Esophagus squamous epithelium (tissue), 5 donors: ENCODE measurements at regions not wholly inside any gene's neighbourhood (a gene's known extent, or its start where the extent isn't known, plus 50 kb on each side); places are given as distances from the start of the nearest gene placed in this dataset.
"Not testable (repeated sequence)": the region's sequence is repeated elsewhere in the genome, so short reads cannot be mapped to it uniquely, and the experiment has no call there.

ENCODE experiments used
- DNase-seq: peaks from one replicate; lab custom pipeline; 2025; lab: John Stamatoyannopoulos, UW
- H3K27ac ChIP-seq, 4 donors: fragments of 200-600 bp; sonication (generic); one replicate each; pipeline ENCODE4 v1.5.1; 2016 to 2019; ENCODE audit warnings: mild to moderate bottlenecking in 1 of 4
- H3K27me3 ChIP-seq, 4 donors: fragments of 200-600 bp; sonication (generic); 1 replicate in 3 of 4; 2 replicates in 1 of 4; pipeline versions ENCODE4 v1.5.1 to v1.6.0; 2017 to 2021; ENCODE audit warnings: antibody characterized with exemption in 1 of 4
- H3K36me3 ChIP-seq, 3 donors: fragments of 200-600 bp; sonication (generic); one replicate each; pipeline ENCODE4 v1.5.1; 2016 to 2019
- H3K4me1 ChIP-seq, 3 donors: fragments of 200-600 bp; sonication (generic); one replicate each; pipeline ENCODE4 v1.5.1; 2017 to 2019
- H3K4me3 ChIP-seq, 4 donors: fragments of 200-600 bp; sonication (generic); 1 replicate in 3 of 4; 2 replicates in 1 of 4; pipeline ENCODE4 v1.5.1; 2016 to 2019; ENCODE audit warnings: mild to moderate bottlenecking in 2 of 4, moderate library complexity in 1 of 4
- H3K9me3 ChIP-seq, 3 donors: fragments of 200-600 bp; sonication (generic); one replicate each; pipeline ENCODE4 v1.5.1; 2016 to 2019
- CTCF ChIP-seq, 6 experiments: fragments of 450-650 bp in 4 of 6; fragments of 200-600 bp in 2 of 6; sonication (generic) in 2 of 6; IDR thresholded peaks; one replicate each; pipeline ENCODE4 v1.5.1; 2016 to 2019; ENCODE audit warnings: antibody characterized with exemption in 6 of 6, mild to moderate bottlenecking in 4 of 6, moderate library complexity in 4 of 6
- POLR2A ChIP-seq, 4 donors: fragments of 450-650 bp; IDR thresholded peaks; one replicate each; pipeline ENCODE4 v1.6.1; 2017; ENCODE audit warnings: antibody characterized with exemption in 4 of 4, mild to moderate bottlenecking in 4 of 4, moderate library complexity in 3 of 4
- WGBS, 2 donors: methylation state at CpG; one replicate each; pipeline ENCODE4 v1.1.5; 2018; 5-methylcytosine and 5-hydroxymethylcytosine counted together
- intact Hi-C: fragments of 100-400 bp; cut with DNase I; formaldehyde crosslinking; loops from one replicate; pipeline ENCODE4 v1.15.0; 2022
- donor health status: DM: yes; HTN: yes; CAD: no.

GRCh38 chr6:80592436-80592835 lies 486.0 kb downstream of the BCKDHB start:
- Histone ChIP-seq H3K9me3 (no peaks in the 10 kb centered on the region), H3K27ac (no peak overlapping the region), H3K4me3 (no peak overlapping the region), H3K27me3 (no peaks in the 10 kb centered on the region), H3K36me3 (no peaks in the 10 kb centered on the region), H3K4me1 (no peaks in the 10 kb centered on the region)
- intact Hi-C loops, result no loop called here
- TF ChIP-seq POLR2A (IDR thresholded peaks at IDR 0.05) (no peak), CTCF (IDR thresholded peaks at IDR 0.05) (no peak)
- DNase-seq, result no peak
- 76 to 87% methylated on average over 2 of the region's 2 CpGs for WGBS, 2 donors

- no peak for DNase-seq
- H3K4me3 ChIP-seq, result no peak overlapping the region
- peaks cover 0 to 9% (median 4%) of the 10 kb centered on the region in 3 donors for H3K9me3 ChIP-seq
- intact Hi-C loops, result no loop called here
- no peaks in the 10 kb centered on the region for H3K4me1 ChIP-seq
- H3K27ac ChIP-seq, result no peak overlapping the region
- no peaks in the 10 kb centered on the region for H3K27me3 ChIP-seq
- TF ChIP-seq POLR2A (IDR thresholded peaks at IDR 0.05) (no peak), CTCF (IDR thresholded peaks at IDR 0.05) (no peak)
- H3K36me3 ChIP-seq, result no peaks in the 10 kb centered on the region
Measured at GRCh38 chr6:80586242-80586641, 479.8 kb downstream of the BCKDHB start.

- TF ChIP-seq POLR2A (IDR thresholded peaks at IDR 0.05) (no peak), CTCF (IDR thresholded peaks at IDR 0.05) (no peak)
- intact Hi-C loops, result no loop called here
- Histone ChIP-seq H3K27ac (no peak overlapping the region), H3K4me3 (no peak overlapping the region), H3K9me3 (no peaks in the 10 kb centered on the region), H3K27me3 (no peaks in the 10 kb centered on the region), H3K36me3 (no peaks in the 10 kb centered on the region), H3K4me1 (no peaks in the 10 kb centered on the region)
- DNase-seq, result no peak
- 70 to 73% methylated on average over 2 of the region's 2 CpGs for WGBS, 2 donors
Measured at GRCh38 chr6:80579391-80580023, 473.0 kb downstream of the BCKDHB start.

- intact Hi-C loops, H3K9me3 ChIP-seq, H3K4me1 ChIP-seq, H3K4me3 ChIP-seq, H3K36me3 ChIP-seq, H3K27me3 ChIP-seq, H3K27ac ChIP-seq, DNase-seq: not testable (repeated sequence)
- WGBS, 2 donors, result 72 to 89% methylated on average over 11 to 13 of the region's 15 CpGs
Measured at GRCh38 chr6:80573320-80573719, 466.8 kb downstream of the BCKDHB start.

- Histone ChIP-seq H3K27ac (no peak overlapping the region), H3K4me1 (no peaks in the 10 kb centered on the region), H3K9me3 (no peaks in the 10 kb centered on the region), H3K36me3 (no peaks in the 10 kb centered on the region), H3K4me3 (no peak overlapping the region), H3K27me3 (no peaks in the 10 kb centered on the region)
- no peak for TF ChIP-seq CTCF (IDR thresholded peaks at IDR 0.05)
- no peak for TF ChIP-seq POLR2A (IDR thresholded peaks at IDR 0.05)
- DNase-seq, result no peak
- intact Hi-C loops, result no loop called here
- WGBS, 2 donors, result 80 to 88% methylated on average over 1 of the region's 1 CpG
Measured at GRCh38 chr6:80566361-80566760, 459.9 kb downstream of the BCKDHB start.
